NCI-H1092 (cell line): ENCODE measurements at regions not wholly inside any gene's neighbourhood (a gene's known extent, or its start where the extent isn't known, plus 50 kb on each side); places are given as distances from the start of the nearest gene placed in this dataset.

Source experiments
- DNase-seq: peaks from one replicate; lab custom pipeline; 2025; lab: John Stamatoyannopoulos, UW

DNA sequence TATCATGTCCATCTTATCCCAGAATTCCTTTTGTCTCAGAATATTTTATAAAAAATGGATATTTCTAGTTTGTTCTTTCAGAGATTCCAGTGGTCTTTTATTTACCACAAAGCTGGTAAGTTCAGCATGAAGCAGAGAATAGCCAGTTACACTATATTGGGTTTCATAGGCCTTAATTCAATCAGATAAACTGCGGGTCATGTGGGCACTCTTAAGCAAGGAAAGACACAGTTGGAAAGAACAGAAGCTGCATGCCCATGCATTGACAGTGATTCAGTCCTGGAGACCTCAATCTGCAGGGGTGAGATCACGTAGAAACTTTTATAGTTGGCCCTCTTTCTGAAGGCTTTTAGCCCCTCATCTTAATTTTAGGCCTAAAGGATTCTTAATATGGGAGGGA lies 281.3 kb upstream of the IGFBP3 start:
- no peak for DNase-seq

DNA sequence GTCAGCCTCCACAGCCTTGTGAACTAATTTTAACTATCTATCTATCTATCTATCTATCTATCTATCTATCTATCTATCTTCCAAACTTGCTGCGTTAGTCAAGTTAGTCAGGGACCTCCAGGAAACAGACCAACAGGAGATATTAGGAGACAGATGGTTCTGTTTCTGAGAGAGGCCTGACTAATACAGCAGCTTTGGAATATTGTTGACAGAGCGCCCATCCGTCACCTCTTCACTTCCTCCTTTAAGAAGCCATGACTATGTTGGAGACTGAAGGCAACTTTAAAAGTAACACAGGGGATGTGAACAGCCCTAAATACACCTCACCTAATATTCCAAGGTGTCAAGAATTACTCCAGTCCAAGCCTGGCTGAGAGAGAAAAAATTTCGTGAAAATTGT lies 280.9 kb upstream of the IGFBP3 start:
- no peak for DNase-seq

DNA sequence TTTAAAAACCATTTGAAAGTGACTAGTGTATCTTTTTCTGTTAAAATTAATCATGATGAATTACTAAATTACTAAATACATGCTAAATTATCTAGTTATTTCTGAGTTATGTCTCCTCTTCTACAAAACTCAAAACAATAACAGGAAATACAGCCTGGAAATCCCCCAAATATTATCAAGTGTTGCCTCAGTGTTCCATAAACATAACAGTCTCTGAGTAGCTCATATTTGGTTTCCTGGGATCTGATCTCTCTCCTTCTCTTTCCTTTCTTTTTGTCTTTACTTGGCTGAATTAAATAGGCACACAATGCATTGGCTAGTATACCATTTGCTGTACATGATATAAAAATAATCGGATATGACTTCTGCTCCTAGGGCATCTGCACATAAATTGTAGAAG lies 277.6 kb upstream of the IGFBP3 start:
- DNase-seq: no peak

DNA sequence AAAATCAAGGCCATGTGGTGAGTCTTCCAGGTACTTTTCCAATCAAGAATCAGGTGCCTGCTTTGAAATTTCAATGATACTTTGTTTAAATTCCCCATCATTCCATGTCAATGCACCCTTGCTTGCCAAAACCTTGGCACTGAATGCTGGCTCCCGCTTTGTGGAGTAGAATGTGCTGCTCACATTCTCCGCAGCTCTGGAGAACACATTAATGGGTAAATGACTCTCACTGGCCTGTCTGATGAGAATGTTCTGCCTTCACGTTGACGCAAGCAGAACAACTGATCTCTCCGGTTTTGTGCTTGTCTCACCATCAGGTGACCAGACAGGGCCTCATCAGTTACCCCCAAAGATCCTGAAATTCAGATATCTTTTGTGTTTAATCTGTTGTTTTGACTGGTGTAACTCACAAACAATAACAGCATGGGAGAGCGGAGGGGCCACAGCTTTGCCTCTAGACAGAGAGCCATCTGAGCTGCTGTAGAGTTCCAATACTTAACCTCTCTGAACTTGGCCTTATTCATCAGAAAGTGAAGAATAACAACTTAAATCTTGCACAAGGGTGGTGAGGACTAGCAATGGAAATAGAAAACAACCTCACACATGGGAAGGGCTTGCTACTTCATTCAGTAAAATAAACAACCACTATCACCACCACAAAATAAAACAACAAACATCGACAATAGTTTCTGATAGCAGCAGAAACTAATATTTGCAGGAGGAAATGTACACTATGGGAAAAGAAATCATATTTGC lies 276.9 kb upstream of the IGFBP3 start:
- no peak for DNase-seq

DNA sequence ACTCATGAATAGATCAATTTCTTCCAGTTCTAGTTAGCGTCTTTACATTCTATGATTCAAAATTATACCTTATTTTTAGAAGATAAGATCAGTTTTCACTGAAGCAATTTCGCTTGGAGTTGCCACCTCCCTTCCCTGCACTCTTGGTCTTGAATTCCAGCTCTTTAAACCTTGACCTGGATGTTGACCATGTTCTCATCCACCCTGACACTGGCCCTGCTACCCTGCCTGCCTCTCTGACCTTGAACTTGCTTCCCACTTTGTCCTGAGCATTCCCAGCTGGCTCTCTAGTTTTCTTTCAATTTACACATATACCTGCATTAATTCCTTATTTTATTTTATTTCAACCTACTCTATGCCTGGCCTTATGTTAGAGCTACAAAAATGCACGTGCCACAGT lies 274.9 kb upstream of the IGFBP3 start:
- no peak for DNase-seq

DNA sequence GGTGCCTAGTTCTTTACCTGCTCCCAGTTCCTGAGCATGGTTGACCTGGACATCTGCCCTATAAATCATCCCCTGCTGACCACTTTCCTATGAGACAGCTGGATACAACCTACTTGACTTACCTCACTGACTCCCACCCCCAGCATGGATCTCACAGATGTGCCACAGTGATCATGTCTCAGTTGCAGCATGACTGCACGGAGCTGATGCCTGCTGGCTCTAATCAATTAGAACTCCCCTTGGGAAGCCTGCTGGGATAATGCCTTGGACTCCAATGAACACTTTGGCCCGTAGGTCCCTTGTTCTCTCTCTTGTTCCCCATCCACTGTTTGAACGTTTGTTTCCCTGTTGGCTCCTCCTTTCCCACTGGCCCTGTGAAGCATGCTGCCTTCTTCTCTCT lies 271.2 kb upstream of the IGFBP3 start:
- DNase-seq: no peak

DNA sequence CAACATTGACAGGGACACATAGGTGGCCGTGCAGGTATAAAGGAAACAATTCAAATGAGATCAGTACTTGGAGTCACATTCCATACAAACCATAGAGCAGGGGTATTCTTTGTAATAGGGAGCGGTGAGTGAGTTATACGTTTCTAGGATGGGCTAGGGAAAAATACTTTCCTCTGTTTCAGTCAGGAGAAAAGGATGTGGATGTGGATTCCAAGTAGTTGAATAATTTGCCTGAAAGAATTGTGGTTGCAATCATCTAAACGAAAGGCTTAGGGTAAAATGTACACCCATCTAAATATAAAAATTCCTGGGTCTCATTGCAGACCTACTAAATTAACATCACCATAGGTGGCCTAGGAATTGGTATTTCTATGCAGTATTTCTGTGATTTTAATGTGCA lies 270.7 kb upstream of the IGFBP3 start:
- no peak for DNase-seq

DNA sequence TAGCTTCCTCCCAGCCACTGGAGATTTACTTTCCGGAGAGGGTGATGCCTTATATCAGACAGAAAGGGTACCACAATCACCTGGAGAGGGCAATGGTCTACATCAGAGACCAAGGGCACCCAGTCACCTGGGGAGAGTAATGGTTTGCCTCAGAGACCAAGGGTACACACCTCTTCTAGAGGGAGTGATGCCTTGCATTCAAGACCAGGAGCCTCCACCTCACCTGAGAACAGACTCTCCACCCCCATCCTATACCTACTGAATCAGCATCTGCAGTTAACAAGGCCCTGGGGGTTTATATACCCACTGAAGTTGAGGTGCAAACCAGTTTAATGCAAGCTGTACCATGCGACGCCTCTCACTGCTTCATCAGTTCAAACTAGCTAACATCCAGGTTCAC lies 270.2 kb upstream of the IGFBP3 start:
- DNase-seq: no peak

DNA sequence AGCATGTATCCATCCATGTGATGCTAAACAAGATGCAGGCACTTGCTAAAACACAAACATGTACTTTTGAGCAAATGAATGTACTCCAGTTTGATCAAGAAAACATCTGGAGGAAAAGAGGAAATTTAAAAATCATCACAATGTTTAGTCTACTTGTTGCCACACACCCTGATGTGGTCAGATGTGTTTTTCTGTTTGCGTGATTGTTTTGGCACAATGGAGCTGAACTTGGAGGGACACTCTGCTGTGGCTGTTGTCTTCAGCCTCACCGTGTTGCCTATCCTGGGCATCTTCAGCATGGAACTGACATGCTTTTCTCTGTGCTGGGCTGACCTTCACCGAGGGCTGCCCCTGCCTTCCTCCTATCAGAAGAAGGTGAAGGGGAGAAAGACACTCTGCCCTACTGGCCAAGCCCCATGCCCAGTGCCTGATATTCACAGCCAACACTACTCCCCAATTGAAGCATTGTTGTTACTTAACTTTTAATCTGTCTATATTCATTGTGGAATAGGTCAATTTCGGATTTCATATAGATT lies 268.3 kb upstream of the IGFBP3 start:
- no peak for DNase-seq

DNA sequence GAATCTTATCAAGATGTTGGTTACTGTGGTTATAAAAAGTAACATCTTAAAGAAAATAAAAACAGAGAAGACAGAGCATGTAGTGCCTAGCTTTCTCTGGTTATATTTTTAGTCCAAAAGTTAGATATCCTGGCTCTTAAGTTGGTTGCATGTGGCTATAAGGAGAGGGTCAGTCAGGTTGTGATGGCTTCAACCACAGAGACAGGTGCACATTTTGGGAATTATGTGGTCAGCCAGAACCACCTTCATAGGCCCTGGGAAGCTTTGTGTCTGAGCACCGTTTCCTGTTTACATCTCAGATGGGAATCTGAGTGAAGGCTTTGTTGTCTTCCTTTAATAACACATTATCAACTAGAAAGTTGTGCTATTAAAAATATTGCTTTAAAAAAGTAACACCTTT lies 265.1 kb upstream of the IGFBP3 start:
- no peak for DNase-seq

DNA sequence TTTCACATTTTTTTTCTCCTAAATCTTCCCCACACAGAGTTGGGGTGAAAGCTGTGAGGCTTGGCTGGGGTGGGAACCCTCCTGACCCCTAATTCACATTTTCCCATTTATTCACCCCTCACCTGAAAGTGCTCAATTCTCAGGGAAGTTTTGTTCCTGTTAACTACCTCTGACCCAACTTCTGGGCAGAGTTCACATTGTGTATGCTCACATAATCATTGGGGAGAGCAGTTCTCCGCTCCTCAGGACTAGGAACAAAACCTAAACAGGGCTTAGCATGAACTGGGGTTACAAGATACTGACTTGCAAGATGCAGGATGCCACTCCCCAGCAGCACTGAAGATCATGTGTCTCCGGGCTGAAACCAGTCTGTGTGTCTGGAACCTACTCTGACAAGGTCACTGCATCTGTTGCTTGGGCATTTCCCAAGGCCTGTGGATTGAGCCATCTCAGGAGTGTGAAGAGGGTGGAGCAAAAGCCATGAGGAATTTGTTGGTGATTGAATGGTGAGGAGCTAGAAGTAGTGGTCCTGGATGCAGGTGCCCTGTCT lies 258.1 kb upstream of the IGFBP3 start:
- no peak for DNase-seq

DNA sequence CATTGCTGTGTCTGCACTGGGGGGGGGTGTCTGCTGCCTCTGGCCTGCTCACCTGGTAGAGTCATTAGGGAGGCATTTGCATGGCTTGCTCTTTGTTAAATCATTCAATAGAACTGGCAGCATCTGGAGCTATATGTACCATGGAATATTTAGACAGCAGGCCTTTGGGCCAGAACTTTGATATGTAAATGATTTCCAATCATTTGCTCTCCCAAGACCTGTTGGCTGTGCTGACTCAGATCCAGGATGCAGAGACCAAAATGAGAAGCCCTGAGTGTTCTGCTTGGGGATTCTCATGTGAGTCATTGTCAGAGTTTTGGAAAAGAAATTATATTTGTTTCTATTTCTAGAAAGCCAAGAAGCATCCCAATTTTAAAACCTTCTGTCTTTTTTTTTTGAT lies 257.6 kb upstream of the IGFBP3 start:
- no peak for DNase-seq

DNA sequence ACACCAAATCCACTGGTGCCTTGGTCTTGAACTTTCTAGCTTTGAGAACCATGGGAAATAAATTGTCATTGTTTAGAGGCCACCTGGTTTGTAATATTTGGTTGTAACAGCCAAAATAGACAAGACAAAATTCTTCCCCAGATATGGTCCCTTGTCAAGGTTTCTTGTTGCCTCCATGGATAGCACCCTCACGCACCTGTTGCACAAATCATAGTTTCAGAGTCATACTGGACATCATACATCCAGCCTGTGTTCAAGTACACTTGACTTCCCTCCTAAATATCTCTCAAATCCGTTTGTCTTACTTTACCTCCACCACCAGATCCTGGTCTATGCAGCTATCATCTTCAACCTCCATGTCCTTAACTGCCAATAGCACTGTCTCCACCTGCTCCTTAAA lies 256.7 kb upstream of the IGFBP3 start:
- no peak for DNase-seq

DNA sequence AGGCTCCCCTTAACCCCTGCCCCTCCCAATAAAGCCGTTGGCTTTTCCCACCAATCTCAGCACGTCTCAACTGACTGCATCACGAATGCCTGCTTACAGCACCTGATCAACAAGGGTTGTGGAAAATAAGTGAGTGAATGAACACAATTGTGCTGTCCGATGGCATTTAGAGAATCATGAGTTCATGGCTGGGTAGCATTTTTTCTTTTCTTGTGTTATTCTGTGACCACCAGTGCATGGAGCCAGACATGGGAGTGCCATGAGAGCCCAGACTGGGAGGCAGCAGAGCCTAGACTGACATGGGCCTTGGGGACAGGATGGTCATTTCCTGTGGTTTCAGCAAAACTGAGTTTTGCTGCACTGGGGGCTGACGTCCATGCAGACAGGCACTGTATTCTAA lies 254.1 kb upstream of the IGFBP3 start:
- DNase-seq: no peak

DNA sequence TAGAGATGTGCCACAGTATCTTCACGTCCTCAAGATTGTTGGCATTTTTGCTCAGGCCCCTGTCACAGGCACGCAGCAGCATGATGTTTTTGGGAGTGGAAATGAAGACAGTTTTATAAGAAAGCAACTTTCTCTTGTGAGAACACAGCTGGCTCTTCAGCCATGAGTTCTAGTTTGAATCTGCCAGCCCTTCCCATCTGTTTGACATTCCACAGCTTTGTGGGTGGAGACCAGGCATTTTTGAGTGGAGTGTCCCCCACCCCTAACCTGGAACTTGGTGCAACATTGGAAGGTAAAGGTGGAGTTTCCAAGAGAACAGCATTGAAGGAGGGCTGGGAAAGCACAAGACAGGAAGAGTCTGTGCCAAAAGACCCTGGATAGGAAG lies 253.1 kb upstream of the IGFBP3 start:
- no peak for DNase-seq

DNA sequence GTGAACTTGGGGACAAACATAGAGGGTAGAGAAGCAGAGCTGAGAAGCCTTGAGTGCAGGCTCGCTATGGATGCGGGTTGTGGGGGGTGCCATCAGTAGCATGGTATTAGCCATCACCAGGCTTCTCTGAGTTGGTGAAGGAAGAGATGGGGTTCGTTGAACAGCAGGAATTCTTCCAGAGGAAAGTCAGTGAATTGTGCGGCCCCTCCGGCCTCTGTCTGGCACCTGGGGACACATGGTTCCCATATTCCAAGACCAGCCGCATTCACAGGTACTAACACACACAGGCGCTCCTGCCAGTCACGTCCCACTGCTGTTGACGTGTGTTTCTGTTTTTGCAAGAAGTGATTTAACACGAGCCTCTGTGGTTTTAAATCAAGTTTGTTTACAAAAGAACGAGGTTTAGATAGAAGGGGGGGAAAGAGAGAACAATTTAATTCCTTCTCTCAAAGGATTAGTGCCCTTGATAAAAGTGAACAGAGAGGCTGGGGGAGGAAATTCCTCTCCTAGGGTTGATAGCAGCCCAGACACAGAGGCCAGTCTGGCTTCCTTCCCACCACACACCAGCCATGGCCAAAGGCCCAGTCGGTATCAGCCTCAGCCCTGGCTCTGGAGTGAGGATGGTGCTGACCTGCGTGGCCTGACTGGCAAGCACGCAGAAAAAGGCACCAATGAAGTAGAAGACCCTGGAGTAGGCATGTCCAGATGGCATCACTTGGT lies 252.6 kb upstream of the IGFBP3 start:
- DNase-seq: no peak

DNA sequence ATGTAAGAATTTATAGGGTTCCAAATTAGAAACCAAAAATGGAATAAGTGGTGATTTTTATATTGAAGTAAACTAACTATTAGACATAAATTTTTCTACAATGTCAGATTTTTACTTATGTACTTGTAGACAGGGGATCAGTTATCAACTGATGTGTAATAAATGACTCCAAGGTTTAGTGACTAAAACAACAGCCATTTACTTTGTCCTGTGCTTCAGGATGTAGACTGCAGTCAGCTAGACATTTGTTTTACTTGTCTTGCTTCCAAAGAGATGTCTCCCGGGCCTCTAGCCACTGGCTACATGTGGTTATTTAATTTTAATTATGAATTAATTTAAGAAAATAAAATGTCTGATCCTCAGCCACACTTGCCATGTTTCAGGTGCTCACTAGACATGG lies 249.7 kb upstream of the IGFBP3 start:
- DNase-seq: no peak

DNA sequence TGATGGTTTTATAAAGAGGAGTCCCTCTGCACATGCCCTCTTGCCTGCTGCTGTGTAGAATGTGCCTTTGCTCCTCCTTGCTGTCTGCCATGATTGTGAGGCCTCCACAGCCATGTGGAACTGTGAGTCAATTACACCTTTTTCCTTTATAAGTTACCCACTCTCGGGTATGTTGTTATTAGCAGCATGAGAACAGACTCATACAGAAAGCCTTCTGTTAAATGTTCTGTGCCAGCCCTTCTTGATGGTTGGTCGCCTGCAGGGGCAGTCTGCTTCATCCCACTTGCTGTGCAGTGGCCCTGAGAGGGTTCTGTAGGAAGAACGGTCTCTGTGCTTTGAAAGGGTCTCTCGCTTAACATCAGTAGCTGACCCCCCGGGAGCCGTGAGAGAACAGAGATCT lies 248.9 kb upstream of the IGFBP3 start:
- no peak for DNase-seq

DNA sequence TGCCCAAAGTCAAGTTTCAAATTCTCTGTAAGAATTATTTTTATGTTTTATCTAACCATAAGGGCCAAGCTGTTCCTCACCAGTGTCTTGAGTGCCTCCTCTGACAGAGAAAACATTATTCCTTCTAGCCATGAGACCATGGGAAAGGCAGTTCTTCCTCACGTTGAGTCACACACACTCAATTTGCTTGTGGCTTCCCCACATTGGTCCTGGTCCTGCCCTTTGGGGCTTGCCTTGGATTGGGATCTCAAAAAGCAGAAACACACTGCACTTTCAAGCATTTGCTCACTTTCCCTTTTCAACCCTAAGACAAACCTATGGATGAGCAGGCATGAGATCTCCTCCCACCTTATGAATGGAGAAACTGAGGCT lies 248.3 kb upstream of the IGFBP3 start:
- DNase-seq: no peak

DNA sequence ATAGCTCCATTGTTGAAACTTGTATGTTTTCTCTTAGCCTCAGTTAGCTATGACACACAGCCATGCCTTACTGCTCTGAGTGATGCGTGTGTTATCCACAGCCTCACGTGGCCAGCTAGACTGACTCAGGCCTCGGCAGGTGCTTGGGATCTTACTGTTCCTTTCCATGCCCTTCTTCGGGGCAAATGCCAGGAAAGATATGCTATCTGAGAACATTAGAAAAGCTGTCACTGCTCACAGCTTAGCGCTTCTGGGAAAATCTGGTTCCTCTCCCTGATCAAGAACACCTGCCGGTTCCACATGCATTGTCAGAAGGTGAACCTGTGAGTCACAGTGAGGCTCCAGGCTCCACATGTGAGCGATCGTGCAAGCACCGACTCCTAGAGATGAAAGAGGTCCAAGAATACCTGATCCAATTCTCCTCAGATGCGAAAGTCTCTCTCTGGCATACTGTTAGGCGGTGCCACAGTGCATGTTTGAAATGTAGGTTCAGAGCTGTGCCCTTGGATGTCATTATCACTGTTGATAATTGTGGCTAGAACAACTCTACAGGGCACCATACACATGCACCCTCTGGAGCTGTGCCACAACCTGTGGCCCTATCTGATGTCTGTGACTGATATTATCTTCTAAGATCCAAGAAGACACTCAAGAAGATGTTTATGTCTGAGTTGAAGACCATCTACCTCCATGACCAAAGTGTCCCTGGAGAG lies 247.8 kb upstream of the IGFBP3 start:
- no peak for DNase-seq

DNA sequence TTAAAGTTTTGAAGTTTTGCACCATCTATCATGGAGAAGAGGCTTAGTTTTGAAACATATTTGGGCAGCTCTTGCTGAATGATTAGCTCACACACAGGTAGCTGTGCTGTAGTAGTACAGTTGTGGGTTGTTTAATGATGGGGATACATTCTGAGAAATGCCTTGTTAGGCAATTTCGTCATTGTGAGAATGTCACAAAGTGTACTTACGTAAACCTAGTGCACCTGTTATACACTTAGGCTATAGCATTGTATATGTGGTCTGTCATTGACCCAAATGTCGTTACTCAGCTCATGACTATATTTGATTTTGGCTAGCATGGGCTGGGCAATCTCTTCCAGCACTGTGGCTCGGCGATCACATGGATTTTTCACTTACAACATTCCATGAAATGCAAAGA lies 247.2 kb upstream of the IGFBP3 start:
- DNase-seq: no peak

DNA sequence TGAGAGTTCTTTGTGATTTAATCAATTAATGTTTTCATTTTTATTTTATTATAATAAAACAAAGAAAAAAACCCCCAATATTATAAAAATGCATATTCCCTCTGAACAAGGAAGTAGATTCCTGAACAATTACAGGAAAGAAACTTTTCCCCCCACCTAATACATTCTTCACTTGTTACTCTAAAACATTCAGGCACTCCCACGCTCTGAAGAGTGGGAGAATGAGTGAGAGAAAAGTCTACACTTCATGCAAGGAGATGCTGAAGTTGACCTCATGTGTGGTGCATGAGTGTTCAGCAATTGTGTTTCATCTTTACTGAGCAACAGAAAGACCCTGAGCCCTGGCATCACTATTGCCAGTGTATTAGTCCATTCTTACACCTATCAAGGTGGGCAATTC lies 244.2 kb upstream of the IGFBP3 start:
- no peak for DNase-seq

DNA sequence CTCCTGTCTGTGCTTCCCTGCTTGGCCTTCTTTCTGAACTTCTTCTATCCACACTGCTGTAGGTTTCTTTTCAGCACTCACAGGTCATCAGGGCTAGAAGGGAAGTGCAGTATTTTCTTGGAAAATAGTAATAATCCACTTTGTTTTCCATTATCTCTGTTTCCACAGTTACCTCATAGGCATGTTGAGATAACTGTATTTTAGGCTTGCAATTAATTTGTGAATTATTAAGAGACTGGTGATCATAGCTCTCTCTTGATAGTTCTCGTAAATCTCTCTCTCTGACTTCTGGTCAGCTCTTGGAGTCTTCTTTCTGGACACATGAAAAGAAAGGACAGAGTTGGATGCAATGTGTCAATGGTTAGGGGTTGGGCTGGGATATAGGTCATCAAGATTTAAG lies 243.6 kb upstream of the IGFBP3 start:
- DNase-seq: no peak
